Activated CD8-positive, alpha-beta memory T cell treated with anti-CD3 and anti-CD28 coated beads, Interleukin-2, amount 50 U/mL, for 4 hours (primary cell): ENCODE measurements at regions not wholly inside any gene's neighbourhood (a gene's known extent, or its start where the extent isn't known, plus 50 kb on each side); places are given as distances from the start of the nearest gene placed in this dataset.
"Not testable (repeated sequence)": the region's sequence is repeated elsewhere in the genome, so short reads cannot be mapped to it uniquely, and the experiment has no call there.

Experiments used
- DNase-seq: peaks from one replicate; pipeline ENCODE4 v3.0.0-alpha.2; 2020

DNA sequence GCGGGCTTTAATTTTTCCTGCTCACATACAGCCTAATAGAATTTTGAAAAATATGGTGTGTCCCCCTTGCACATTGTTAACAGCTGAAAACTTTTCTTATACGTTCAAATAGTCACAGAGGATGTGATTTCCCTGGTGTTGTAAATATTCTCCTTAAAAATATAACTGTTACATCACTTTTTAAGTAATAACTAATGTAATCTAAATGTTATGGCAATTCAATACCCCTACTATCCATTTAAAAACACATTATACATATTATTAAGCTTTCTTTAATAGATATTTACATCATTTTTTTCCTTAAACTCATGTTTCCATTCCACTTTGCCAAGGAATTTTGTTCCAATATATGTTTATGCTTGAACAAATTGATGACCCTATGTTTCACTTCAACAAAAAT, 85.5 kb upstream of the S1PR1 start:
- DNase-seq = no peak

DNA sequence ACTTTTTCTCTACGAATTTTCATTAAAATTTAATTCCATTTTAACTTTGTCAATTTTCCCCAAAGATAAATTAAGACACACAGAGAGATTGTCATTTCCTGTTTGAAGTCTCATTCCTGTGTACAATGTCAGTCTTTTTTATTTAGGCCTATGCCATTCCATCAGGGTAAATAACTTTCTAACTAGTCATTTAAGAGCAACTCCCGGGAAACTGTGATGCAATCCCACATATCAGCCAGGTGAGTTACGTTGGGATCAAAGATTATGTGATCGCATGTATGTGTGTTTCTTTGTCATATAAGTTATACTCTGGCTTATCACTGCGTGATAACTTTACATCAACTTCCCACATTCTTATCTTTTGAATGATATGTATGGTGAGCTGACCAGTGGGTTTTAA, 86.1 kb upstream of the S1PR1 start:
- DNase-seq = no peak

DNA sequence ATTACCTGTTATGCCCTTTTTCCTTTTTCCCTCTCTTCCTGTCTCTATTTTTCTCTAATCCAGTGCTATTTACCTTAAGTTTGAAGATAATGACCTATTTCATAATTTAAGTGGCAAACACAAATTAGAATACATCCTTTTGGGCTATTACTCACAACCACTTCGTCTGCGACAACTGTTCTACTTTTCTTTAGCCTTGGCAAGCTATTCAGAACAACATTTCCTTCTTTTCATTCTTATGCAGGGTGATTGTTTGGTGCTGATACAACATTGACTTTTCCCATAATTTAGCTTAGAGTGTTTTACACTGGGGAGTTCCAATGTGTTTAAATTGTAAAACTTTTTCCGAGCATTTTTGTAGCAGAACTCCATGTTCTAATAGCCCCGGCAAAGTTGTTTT, 86.6 kb upstream of the S1PR1 start:
- no peak for DNase-seq

DNA sequence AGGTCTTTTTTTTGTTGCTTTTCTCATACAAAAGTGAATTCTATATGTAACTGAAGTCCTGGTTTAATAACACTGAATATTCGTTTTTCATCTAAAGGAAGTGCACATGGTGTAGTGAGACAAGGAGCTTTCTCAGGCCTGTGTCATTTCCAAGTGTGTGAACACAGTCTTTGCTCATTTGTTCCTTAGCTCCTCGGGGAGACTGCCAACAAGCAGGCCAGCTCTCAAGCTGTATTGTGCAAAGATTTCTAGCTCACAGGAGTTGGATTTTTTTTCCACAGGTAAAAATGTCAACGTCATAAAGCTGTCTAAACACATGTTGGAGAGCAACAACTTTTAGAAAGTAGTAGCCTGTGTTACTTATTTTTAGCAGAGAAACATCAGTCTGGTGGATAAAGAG, 87.8 kb upstream of the S1PR1 start:
- DNase-seq = no peak

DNA sequence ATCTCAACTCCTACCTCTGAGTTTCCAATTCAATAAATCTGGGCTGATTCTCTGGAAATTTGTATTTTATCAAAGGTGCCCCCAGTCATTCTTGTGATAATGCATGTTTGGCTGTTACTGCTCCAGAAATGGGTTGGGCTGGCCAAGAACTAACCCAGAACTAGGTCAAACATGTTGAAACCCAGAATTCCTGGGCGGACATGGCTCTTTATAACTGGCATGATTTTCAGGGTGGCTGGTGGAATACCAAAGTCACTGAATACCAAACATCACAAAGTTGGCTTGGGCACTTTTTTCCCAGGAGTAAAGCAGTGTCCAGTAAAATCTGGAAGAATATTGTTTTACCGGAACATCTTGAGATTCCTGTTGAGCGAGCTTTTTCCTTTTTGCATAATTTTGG, 89.4 kb upstream of the S1PR1 start:
- DNase-seq = no peak

DNA sequence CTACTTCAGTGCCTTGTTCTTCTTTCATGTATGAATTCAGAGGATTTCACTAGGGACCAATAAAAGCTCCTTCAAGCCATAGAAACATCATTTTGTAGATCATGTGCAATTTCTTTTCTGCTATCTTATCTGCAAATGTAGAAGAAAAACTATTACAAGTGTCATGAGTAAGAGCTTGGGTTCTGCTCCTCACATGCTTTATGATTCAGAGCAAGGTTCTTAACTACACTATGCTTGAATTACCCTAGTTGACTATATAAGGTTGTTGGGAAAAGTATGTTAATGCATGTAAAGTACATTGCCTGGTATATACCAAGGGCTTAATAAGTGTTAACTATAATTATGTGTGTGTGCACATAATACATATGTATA, 91.4 kb upstream of the S1PR1 start:
- DNase-seq = no peak

DNA sequence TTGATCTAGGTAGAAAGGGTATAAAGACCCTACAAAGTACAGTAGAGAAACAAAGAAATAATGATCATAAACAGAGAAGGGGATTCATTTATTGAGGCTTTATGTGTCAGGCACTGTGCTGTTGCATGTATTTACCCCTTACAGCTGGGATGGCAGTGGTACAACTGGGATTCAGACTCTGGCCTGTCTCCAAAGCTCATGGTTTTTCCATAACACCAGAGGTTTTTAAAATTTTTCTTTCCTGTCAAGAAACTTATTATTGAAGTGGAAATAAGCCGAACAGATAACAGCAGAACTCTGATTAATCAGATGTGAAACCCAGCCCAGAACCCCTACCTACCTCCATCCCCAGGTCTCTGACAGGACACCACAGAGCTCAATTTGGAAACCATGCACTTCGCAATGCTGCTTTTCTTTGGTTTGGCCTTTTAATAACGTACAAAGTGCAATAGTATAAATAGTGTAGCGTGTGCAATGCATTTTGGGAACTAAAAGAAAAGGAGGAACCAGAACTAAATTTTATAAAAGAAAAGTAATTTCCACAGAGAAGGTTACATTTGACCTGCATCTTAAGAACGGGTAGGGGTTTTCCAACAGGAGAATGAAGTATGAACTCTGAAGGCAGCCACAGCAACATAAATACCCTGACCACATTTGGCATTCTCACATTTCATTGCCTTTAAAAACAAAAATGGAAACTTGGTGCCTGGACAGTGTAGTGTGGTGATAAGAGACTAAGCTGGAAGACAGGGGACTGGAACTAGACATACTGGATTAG, 92.0 kb upstream of the S1PR1 start:
- no peak for DNase-seq

DNA sequence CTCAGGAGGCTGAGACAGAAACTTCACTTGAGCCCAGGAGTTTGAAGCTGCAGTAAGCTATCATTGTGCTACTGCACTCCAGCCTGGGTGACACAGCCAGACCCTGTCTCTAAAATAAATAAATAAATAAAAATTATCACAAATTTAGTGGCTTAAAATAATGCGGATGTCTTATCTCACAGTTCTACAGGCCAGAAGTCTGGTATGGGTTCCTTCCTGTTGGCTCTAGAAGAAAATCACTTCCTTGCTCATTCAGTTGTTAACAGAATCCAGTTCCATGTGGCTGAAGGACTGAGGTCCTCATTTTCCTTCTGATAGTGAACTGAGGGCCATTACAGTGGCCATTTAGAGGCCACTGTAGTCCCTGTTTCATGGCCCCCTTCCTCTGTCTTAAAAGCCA, 94.6 kb upstream of the S1PR1 start:
- DNase-seq = no peak

DNA sequence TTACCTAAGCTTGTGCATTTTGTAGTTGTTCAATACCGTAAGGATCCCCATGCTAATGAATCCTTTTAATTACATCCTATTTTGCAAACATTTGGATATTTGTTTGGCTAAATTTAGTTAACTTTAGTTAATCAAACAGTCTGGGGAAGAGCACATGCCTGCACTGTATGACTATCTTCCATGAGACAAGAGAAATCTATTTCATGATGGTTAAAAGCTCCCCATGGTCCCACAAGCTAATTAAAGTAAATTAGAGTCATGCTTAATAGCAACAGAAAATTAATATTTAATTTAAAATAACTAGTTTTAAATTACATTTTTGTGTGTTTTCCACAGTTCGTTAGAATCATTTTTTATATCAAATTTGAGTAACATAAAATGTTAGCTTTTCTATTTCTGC, 95.4 kb upstream of the S1PR1 start:
- DNase-seq = no peak

DNA sequence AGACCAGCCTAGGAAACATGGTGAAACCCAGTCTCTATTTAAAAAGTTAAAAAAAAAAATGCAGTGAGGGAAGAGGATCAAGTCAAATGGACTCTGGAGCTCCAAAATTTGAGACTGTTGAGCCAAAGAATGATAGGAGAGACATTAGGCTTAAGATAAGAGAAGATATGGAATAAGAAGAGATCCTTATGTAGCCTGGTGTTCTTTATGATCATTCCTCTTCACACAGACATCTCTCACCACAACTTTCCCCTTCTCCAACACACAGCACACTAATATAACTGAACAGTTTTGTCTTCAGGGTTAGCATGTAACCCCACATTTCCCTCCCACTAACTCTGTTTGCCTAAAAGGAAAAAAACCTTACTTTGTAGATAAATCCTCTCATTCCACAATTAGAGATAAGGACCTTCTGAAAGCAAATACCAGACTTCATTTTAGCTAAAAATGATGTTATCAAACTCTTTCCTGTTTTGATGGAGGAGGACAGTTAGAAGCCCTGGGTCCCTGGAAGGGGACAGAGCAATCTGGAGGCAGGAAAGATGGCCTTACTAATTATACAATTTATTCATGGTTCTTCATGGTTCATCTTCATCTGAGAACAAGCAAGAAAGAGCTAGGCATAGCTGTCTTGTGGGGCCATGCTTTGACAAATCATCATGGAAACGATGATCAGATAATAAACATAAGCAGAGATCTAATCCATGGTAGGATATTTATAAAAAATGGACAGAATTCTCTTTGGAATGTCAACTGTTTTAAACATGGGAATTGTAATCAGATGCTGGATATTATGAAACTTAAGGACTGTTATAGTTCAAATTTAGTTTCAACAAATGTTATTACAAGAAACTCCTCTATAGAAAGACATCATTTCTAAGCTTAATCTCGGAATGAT, 96.7 kb upstream of the S1PR1 start:
- no peak for DNase-seq

DNA sequence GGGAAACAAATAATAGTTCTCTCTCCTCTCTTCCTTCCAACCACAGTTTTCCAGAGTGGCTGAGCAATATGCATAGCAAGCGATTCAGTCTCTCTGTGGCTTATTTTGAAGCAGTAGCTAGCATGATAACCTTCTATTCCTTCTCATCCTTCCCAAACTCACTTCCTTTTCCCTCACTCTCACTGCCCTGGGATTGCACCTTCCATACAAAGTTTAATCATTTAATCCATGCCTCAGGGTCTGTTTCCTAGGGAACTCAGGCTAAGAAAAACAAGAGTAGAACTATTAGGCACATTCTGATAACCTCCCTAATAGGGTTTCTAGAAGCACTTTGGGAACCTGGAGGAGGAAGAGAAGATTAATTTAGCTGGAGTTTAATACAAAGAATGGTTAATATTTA, 97.7 kb upstream of the S1PR1 start:
- no peak for DNase-seq

DNA sequence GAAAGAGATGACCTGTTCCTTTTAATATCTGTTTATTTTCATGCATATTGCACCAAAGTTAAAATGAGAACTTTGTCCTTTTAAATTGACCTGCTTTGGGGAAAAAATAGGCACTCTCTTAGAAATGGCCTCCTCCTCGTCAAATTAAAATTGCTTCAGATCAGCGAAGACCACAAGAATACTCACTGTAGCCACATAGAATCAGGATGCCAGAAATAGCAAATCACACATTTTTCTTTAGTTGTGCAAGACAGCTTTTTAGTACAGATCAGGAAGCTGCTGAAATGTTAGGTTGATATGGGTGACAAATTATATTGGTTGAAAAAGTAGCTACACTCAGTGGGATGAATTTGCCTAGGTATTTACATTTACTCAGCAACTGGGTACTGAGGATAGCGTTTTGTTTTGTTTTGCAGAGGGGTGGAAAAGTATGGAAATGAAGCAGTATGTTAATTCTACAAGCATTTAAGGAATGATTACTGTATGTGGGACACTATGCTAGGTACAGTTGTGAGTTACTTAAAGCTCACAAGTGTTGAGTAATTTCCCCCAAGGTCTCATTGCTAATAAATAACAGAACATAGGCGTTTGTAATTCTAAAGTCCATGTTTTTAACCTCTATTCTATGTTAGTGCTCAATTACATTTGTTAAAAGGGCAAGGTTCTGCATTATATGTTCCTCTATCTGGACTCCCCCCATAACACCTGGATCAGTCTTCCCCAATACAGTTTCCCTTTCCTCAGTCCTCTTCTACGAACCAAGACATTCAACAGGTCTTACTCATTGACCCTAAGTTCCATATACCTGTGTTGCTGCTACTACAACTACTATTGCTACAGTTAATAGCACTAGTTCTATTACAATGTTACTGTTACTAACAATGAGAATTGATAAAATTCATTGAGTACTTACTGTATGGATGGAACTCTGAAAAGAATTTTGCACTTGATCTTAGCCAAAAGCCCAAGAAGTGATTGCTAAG, 99.4 kb upstream of the S1PR1 start:
- DNase-seq = no peak

DNA sequence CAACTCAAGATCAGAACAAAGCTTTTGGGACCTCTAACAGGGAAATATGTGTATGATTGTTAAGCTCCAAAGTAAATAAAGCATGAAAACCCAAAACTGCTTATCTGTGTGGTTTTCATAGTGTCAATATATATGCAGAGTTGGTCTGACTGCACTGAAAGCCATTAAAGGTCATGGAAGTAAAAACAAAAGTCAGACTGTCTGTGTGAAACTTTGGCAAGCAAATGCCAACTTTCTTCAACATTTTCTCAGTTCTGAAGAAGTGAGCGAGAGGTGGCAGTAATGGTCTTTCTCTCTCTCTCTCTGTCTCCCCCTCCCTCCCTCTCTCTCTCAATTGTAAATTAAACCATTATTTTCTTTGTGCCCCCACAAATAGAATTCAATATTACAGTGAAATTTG, 100.1 kb upstream of the S1PR1 start:
- no peak for DNase-seq

DNA sequence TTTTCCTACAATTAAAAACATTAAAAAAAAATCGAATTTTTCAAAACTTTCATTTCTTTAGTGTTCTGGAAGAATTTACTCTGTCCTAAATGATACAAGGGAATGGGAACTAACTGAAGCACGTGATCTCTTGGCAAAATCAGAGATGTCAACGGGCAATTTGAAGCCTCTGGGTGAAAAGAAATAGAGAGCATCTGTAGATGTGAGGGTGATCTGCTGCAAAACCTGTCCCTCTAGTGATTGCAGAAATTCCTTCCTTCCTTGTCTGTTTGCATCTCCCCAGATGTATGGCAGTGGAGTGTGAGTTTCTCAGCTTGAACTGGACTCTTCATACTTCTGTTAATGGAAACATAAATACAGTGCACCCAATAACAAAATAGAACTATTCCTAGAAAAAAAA, 100.5 kb upstream of the S1PR1 start:
- DNase-seq = no peak

DNA sequence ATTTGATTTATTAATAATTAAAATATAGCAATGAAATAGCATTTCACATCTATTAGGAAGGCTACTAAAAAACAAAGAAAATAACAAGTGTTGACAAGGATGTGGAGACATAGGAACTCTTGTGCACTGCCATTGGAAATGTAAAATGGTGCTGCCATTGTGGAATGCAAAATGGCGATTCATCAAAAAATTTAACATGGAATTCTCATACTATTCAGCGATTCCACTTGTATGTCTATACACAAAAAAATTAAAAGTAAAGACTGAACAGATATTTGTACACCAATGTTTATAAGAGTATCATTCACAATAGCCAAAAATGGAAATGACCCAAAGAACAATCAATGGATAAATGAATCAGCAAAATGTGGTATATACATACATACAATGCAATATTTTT, 101.3 kb upstream of the S1PR1 start:
- DNase-seq = no peak

DNA sequence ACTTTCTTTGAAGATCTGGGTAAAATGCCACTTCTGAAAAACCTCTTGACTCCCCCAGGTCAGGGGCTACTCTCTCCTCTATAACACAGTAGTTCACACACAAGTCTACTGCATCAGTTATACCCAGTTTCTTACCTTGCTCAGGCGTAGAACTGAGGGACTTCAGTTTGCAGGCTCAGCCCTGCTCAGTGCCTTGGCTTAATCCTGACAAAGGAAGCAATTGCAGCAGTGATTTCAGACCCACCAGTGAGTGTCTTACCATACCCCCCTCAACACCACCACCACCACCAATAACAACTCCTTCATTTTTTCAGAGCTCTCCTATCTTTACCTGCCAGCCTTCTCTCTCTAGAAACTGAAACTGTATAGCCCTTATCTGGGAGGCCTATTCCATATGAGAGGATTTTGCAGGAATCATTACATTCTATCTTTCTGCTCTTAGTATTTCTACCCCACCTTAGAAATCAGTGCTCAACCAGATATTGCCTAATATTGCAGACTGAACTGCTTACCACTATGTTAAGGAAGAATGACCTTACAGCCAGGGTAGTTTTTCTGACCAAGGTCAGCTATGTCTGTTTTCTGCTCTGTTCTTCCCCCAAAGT, 105.5 kb upstream of the S1PR1 start:
- DNase-seq = no peak

DNA sequence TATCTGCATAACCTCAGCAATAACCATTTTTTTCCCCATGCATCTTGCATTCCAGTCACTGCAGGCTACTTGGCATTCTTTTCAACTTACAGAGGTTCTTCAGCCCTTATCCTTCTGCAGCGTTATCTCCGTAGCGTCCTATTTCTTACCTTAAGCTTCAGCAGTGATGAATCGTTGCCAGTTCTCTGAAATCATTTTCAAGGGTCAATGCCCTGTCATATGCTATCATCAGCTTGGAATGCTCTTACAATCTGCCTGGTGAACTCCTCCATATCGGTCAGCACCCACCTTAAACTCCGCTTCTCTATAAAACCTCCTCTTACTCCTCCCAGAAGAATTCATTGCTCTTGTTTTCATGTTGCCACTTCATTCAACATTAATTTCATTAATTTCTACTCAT, 105.1 kb upstream of the DPH5 start:
- DNase-seq = no peak

DNA sequence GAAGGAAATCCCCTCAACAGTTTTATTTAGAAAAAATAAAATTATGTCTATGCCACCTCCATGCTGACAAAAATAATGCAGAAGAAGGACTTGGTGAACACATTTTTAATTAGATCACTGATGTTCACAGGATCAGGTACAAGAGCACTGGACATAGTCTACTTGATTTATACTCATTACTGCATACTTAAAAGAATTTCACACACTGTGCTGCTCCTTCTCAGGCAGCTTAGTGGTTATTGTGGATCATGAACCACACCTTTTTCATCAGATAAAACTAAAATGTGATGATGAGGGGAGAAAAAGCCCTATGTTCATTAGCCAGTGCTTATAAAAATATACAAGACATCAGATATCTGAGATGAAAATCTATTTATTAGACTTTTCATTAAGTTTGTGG, 103.3 kb upstream of the DPH5 start:
- DNase-seq = no peak

DNA sequence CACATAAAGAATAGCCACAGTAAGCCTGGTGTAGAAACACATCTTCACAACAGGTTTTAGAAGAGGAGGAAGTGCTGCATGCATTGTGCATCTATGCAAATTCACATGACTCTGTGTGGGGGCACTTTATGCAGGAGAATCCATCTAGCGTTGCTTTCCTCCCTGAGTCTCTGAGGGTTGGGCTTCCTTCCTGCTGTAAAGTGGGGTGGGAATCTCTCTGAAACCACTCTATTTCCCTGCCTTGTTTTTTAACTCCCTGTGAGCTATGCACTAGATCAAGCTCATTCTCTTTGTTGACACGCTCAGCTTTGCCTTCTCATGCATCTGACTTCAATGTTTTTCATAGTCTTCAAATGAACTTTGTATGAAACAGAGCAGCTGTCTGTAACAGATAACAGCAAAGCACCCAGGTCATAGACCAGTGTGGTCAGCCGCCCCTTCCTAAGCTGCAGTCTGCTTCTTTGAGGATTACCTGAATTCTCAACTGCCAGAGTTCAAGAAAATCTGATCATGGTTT, 102.7 kb upstream of the DPH5 start:
- DNase-seq = no peak

DNA sequence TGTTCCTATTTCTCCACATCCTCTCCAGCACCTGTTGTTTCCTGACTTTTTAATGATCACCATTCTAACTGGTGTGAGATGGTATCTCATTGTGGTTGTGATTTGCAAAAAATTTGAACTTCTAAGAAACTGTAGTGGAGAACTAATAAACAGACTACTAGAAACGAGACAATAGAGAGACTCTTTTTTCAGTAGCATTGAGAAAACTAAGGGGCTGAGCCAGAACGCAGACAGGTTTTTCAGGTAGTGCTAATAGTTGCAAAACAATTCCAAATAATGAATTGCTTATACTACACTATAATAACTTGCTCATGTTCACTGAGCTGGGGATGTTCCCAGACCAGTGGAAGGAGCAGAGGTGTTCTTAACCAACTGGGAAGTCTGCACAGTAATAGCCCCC, 98.8 kb upstream of the DPH5 start:
- DNase-seq = no peak

DNA sequence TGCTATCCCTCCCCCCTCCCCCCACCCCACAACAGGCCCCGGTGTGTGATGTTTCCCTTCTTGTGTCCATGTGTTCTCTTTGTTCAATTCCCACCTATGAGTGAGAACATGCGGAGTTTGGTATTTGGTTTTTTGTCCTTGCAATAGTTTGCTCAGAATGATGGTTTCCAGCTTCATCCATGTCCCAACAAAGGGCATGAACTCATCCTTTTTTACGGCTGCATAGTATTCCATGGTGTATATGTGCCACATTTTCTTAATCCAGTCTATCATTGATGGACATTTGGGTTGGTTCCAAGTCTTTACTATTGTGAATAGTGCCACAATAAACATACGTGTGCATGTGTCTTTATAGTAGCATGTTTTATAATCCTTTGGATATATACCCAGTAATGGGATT, 98.3 kb upstream of the DPH5 start:
- DNase-seq = not testable (repeated sequence)

DNA sequence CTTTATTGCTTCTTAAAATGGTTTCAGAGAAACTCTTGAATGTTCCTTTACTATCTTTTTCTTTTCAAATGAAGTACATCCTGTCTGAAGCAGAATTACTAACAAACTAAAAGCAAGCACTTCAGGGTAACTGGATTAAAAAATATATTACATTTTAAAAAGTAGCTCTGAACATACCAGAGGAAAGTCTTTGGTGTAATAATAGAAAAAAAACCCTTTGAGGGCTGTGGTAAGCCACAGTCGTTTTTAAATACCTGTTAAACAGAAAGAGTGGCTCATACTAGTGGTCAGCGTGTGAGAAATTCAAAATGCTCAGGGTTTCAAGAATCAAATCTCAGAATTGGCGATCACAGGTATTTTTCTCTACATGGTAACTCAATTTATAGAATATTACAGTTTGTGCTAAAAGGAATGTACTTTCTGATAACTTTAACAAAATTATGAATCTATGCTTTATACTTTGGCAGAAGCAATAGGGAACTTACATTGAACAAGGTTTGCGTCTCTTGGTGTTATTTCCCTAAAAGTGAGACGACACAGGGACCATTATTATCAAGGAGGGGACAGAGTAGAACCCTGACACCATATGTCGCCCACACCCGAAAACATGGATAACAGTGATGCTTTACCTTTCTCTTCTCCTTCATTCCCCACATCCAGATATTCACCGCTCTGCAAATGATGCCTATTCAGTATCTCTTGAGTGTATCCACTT, 97.0 kb upstream of the DPH5 start:
- no peak for DNase-seq
